Pons (tissue), 1 donor: ENCODE measurements at regions not wholly inside any gene's neighbourhood (a gene's known extent, or its start where the extent isn't known, plus 50 kb on each side); places are given as distances from the start of the nearest gene placed in this dataset.
A peak's percentile ranks its signal among the peaks of the same experiment; 100 is the strongest.

ENCODE experiments used
- DNase-seq: peaks from one replicate; pipeline ENCODE4 v3.0.0-alpha.2; 2016; ENCODE audit warnings: low spot score

GRCh38 chr12:77777274-77777673, 53.4 kb upstream of the NAV3 start:
- no peak for DNase-seq

GRCh38 chr12:77774761-77775160, 55.9 kb upstream of the NAV3 start:
- DNase-seq: no peak

DNA sequence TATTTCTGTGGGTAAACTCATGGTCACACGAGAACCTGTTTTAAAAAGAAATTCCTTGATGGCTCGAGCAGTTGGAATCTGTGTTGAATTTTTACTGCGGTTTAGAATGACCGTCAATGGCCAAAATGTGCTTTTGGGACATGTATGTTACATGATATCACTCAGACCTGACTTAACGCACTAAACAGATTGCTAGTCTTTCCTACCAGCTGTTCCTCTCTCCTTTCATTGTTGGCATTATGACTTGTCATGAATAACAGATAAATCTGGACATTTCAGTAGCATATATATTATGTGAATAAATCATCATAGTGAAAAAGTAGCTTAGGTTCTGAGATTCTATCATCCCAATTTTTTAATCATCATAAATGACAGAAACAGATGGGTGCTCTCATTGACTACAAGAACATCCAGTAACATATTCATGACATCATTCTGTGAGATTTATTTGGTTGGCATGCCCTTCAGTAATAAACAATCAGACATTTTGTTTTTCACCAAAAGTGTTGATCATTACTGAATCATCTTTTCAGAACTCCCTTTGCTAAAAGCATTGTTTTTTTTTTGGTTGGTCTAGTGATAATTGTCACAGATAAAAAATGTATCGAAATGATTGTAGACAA, 57.9 kb upstream of the NAV3 start:
- no peak for DNase-seq

DNA sequence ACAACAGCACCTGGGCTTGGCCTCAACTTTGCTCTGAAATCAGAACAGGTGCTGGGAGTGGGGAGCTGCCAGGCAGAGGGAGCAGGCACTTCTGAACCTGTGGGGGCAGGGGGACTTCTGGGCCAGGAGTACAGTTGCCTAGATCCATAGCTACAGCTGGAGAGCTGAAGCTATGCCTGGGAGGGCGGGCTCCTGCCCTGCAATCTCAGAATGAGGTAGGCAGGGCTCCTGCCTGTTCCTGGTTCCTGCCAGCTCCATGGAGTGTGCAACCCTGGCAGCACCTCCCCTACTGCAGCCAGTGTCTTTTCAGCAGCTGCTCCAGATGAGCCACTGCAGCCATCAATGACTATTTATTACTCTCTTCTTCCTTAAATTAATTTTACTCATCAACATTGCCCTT, 62.1 kb upstream of the NAV3 start:
- DNase-seq: no peak

DNA sequence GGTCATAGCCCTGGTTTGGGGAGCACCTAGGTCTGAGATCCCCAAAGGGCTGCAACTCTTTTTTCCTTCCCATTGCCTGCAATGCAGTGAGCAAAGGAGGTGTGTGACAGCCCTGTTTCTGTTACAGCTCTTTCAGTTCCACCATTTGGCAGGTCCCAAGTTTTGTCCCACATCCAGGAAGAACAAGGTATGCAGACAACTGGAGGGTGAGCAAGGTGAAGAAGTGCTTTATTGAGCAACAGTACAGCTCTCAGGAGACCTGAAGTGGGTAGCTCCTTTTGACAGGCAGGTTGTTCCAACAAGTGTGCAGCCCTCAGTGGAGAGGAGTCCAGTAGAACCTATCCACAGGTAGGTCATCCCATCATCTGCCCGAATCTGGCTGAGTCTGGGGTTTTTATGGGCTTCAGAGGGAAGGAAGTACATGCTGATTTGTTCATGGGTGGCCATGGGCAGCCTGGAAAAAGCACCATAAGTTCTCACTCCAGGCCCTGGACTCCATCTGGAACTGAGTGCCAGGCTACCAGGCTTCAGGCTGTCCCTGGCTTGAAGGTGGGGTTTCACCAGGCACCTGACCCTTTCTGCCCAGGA, 62.8 kb upstream of the NAV3 start:
- DNase-seq: no peak

DNA sequence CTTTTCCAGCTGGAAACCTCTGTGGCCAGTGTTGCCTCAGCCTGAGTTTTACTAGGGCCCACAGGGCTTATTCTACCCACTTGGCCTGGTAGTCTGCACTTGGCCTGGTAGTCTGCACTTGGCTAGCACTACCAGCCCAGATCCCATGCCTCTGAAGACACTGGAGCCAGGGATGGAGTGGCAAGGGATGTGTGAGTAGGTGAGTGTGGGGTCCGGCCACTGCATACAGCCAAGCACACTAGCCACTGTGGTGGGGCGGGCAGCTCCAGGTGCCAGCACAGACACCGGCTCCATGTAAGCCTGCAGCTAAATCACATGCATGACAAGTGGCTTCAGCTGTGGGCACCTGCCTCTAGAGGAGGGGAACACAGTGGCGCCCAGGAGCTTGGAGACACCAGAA, 63.4 kb upstream of the NAV3 start:
- no peak for DNase-seq

GRCh38 chr12:77766224-77766623, 64.5 kb upstream of the NAV3 start:
- DNase-seq: no peak

DNA sequence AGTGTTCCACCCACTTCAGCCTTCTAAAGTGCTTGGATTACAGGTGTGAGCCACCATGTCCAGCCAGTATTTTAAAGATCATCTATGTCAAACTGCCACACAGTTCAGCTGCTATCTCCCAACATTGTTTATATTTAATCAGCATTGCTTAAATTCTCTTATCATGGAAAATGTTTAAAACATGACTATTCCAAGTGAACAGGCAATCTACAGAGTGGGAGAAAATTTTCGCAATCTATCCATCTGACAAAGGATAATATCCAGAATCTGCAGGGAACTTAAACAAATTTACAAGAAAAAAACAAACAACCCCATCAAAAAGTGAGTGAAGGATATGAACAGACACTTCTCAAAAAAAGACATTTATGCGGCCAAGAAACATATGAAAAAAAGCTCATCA, 69.4 kb upstream of the NAV3 start:
- no peak for DNase-seq

GRCh38 chr12:77760271-77761025, 70.2 kb upstream of the NAV3 start:
- DNase-seq: no peak

DNA sequence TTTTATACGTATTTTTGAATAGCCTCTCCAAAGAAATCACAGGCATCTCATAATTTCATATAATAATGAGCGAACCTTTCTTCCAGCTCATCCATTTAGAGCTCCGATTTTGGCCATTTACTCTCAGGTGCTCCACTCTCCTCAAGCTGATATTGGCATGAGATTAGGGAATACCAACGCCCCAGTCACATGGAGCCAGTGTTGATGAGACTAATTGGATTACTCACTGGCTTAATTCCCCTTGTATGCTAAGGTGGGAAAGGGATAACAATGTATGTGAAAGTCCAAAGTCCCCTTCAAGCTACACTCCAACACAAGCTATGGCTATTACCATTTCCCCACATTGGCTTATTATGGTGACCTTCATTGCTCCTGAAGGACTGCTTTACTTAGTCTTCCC, 76.6 kb upstream of the NAV3 start:
- no peak for DNase-seq

DNA sequence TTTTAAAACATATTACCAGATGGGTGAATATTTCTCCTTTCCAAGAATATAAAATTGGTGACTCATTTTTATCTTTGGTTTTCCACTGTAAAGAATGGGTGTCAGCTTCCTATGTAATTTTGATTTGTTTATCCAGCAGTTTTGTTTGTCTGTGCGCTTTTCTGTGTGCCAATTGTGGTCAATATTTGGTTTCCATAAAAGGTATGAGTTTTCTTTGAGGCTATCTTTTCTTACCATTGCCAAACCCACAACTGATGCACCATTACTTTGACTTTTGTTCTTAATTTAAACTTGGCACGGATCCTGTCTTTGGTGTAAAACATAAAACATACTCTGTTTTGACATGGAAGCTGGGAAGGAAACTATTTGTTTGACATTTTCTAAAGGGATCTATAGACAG, 78.8 kb upstream of the NAV3 start:
- no peak for DNase-seq

GRCh38 chr12:77746096-77746495, 84.6 kb upstream of the NAV3 start:
- DNase-seq: no peak

DNA sequence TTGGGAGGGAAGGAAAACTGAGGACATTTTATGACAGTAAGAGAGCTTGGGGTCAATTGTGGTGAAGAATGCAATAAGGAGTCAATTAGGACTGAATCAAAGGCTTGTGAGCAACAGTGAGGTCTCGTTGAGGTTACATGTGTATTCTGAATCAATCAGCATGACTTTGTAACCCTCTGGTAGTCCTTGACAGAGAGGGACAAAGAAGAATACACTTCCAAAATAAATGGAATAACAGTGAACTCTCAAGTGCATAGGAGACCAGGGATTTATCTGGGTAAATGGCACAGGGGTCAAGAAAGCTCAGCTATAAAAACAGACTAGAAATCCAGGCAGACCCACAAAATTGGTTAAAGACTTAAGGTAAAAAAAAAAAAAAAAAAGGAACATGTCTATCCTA, 85.1 kb upstream of the NAV3 start:
- no peak for DNase-seq

DNA sequence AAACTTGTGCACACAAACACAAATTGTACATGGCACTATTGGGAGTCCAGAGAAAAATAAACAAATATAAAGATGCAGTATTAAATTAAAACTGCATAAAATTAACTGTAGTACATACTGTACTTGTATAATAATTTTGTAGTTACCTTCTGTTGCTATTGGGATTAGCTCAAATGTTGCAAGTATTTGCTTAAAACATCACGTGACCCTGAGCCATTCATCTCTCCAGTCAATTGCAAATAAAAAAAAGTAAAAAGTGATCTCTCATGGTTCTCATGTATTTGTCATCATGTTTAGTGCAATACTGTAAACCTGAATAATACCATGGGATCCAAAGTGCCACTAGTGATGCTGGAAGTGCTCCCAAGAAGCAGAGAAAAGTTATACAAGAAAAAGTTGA, 88.1 kb upstream of the NAV3 start:
- DNase-seq: no peak

GRCh38 chr12:77741974-77742517, 88.6 kb upstream of the NAV3 start:
- DNase-seq: no peak

DNA sequence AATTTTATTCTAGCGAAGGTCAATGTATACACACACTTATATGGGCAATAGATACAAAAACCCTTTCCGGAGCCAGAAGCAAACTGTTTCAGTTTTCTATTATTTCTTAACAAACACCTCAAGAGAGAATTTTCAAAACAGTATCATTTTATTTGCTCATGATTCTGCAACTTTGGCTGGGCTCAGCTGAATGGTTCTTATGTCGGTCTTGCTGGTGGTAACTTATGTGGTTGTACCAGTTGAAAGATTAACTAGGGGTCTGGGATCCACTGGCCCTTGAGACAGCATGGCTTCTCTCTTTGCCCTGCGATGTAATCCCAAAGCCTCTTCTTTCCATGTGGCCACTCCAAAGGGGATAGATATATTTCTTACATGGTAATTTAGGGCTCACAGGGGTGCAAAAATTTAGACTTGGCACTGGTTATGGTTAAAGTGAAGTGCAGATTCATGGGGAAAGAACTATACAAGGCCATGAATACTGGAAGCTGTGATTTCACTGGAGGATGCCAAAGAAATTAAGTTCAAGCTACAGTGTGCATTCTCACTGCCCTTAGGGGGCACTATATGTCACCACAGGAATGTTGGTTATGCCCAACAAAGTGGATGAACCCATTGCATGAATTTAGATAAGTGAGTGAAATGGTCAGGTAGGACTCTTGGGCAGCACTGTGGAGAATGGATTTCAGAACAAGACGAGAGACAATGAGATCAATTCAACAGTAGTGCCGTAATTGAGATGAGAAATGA, 94.3 kb upstream of the NAV3 start:
- no peak for DNase-seq

DNA sequence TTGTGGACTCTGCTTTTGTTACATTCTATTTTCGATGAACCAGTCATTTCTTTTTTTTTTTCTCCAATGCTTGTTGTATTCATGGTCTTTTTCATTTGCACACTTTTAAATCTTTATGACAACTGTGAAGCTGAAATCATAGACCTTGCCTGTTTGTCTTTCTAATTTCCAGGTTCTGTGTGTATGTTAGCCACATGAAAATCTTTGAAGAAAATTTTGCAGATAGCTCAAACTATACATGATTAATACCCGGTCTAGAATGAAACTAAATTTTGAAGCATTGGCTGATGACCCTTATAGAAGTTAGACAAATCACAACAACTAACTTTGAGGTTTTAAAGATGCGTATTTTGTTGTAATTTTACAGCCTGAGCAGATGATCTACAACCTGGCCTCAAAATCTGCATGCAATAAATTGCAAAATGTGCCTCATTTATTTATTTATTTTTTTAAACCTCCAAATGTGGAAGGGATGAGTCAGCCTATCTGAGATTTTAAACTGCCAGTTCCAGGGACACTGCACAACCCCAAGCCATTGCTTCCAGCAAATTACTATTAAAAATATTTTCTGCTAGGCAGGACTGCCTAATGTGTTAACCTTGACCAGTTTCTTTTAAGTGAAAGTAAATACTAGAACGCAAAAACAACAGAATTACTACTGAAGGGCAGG, 96.3 kb upstream of the NAV3 start:
- DNase-seq: no peak

GRCh38 chr12:77728018-77728417, 102.7 kb upstream of the NAV3 start:
- DNase-seq: peak; percentile 12

GRCh38 chr12:77727442-77728001, 103.2 kb upstream of the NAV3 start:
- DNase-seq: no peak

DNA sequence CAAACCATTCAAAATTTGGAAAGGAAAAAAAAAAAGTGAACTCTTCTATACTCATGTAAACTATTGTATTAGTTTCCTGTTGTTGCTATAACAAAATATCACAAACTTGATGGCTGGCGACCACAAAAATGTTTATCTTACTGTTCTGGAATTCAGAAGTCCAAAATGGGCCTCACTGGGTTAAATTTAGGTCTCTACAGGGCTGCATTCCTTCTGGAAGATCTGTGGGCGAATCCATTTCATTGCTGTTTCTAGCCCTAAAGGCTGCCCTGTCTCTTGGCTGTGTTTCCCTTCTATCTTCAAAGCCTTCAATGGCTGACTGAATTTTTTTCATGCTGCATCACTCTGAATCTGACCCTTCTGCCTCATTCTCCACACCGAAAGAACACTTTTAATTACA, 105.1 kb upstream of the NAV3 start:
- DNase-seq: no peak

DNA sequence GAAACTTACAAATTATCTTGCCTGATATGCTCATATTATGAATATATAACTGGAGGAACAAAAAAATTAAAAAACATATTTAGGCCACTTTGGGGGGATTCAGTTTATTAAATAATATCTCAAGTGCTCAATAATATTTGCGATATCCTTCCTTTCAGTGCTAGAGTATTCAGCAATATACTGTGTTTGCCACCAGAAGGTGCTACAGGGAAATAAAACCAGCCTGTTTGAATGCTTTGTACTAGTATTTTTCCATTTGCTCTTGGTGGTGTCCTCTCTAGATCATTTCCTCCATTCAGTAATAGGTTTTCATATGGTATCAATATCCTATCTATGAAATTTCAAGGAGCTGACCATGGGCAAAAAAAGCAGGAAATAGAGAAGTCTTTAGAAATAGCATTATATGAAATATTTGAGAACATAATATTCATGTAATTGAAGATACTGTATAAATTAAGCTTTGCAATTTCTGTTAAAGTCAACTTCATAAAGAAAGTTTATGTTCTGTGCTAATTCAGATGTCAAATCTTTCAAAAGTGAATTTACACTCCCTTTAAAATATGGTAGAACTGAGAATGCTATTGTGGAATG, 106.2 kb upstream of the NAV3 start:
- DNase-seq: peak; percentile 73
